ENCODE measurements at regions not wholly inside any gene's neighbourhood (a gene's known extent, or its start where the extent isn't known, plus 50 kb on each side); places are given as distances from the start of the nearest gene placed in this dataset.

GRCh38 chr10:44696496-44696895, 214.6 kb upstream of the TMEM72 start:
- DNase-seq (ENCODE audit: low spot score) = peak; percentile 39
- Histone ChIP-seq H3K9me3 (ENCODE audit: low read depth) (no peaks in the 10 kb centered on the region), H2AFZ (no peak overlapping the region), H3K4me1 (ENCODE audit: insufficient read depth) (no peaks in the 10 kb centered on the region), H3K79me2 (no peaks in the 10 kb centered on the region), H3K4me2 (peak overlapping the region; percentile 10), H3K36me3 (replicated peaks; ENCODE audit: insufficient read depth, low read depth) (no peaks in the 10 kb centered on the region), H3K4me3 (no peak overlapping the region), H3K27me3 (no peaks in the 10 kb centered on the region), H3K9me2 (replicated peaks; ENCODE audit: insufficient read depth) (no peaks in the 10 kb centered on the region), H4K20me1 (ENCODE audit: insufficient read depth, poor library complexity, severe bottlenecking) (no peaks in the 10 kb centered on the region), H3K27ac (peak overlapping the region; percentile 77)
- 41% methylated on average over 6 of the region's 6 CpGs for WGBS (ENCODE audit: low lambda C conversion rate, missing lambda C conversion rate)
- TF ChIP-seq EZH2 (IDR thresholded peaks at IDR 0.05; ENCODE audit: borderline replicate concordance) = no peak
- TF ChIP-seq EZH2phosphoT487 (IDR thresholded peaks at IDR 0.05; ENCODE audit: low read depth, severe bottlenecking, unreplicated experiment) = no peak
- no peak for TF ChIP-seq CTCF (IDR thresholded peaks at IDR 0.05; ENCODE audit: poor library complexity)

DNA sequence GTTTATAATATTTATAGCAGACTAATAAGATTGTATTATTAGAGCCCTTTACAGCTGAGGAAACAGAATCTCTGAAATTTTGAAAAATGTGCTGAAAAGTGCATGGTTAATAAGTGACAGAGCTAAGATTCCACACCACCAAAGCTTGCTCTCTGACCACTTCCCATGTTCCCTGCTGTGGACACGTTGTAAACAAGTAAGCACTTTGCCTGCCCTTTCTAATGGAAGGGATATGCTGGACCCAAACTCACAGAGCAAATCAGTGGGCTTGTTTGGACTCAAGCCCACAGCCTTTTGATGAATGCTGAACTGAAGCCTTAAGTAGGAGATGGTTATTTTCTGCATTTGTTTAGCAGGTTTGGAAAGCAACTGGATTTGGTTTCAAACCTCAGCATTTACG, 214.0 kb upstream of the TMEM72 start:
- Histone ChIP-seq H4K20me1 (ENCODE audit: insufficient read depth, poor library complexity, severe bottlenecking) (no peaks in the 10 kb centered on the region), H3K27me3 (no peaks in the 10 kb centered on the region), H2AFZ (no peak overlapping the region), H3K36me3 (replicated peaks; ENCODE audit: insufficient read depth, low read depth) (no peaks in the 10 kb centered on the region), H3K9me2 (replicated peaks; ENCODE audit: insufficient read depth) (no peaks in the 10 kb centered on the region), H3K4me1 (ENCODE audit: insufficient read depth) (no peaks in the 10 kb centered on the region), H3K79me2 (no peaks in the 10 kb centered on the region), H3K27ac (peak overlapping the region; percentile 77), H3K4me2 (peak overlapping the region; percentile 15), H3K9me3 (ENCODE audit: low read depth) (no peaks in the 10 kb centered on the region), H3K4me3 (no peak overlapping the region)
- 36% methylated on average over 2 of the region's 2 CpGs for WGBS (ENCODE audit: low lambda C conversion rate, missing lambda C conversion rate)
- DNase-seq (ENCODE audit: low spot score) = peak; percentile 15
- TF ChIP-seq CTCF (IDR thresholded peaks at IDR 0.05; ENCODE audit: poor library complexity) = no peak

- no peaks in the 10 kb centered on the region for H4K20me1 ChIP-seq (ENCODE audit: insufficient read depth, poor library complexity, severe bottlenecking)
- no peak overlapping the region for H3K4me2 ChIP-seq
- WGBS (ENCODE audit: low lambda C conversion rate, missing lambda C conversion rate) = 97% methylated on average over 1 of the region's 1 CpG
- no peaks in the 10 kb centered on the region for H3K4me1 ChIP-seq (ENCODE audit: insufficient read depth)
- no peaks in the 10 kb centered on the region for H3K9me2 ChIP-seq (replicated peaks; ENCODE audit: insufficient read depth)
- no peaks in the 10 kb centered on the region for H3K36me3 ChIP-seq (replicated peaks; ENCODE audit: insufficient read depth, low read depth)
- no peak overlapping the region for H2AFZ ChIP-seq
- H3K27ac ChIP-seq = no peak overlapping the region
- H3K27me3 ChIP-seq = no peaks in the 10 kb centered on the region
- no peak overlapping the region for H3K4me3 ChIP-seq
- no peaks in the 10 kb centered on the region for H3K9me3 ChIP-seq (ENCODE audit: low read depth)
- no peaks in the 10 kb centered on the region for H3K79me2 ChIP-seq
- no peak for DNase-seq (ENCODE audit: low spot score)
- TF ChIP-seq EZH2 (IDR thresholded peaks at IDR 0.05; ENCODE audit: borderline replicate concordance) (no peak), EZH2phosphoT487 (IDR thresholded peaks at IDR 0.05; ENCODE audit: low read depth, severe bottlenecking, unreplicated experiment) (no peak), CTCF (IDR thresholded peaks at IDR 0.05; ENCODE audit: poor library complexity) (no peak)
These were observed 208.6 kb upstream of the TMEM72 start for GRCh38 chr10:44702531-44702930.

All from hepatocyte (in vitro differentiated cells).